Testis (tissue), 2 donors: ENCODE measurements at regions not wholly inside any gene's neighbourhood (a gene's known extent, or its start where the extent isn't known, plus 50 kb on each side); places are given as distances from the start of the nearest gene placed in this dataset.

Experiments
- DNase-seq: peaks from one replicate; pipeline ENCODE4 v3.0.0-alpha.2; 2019
- H3K27ac ChIP-seq, 2 donors: fragments of 200-600 bp; sonication (generic); one replicate each; pipeline ENCODE4 v1.5.1; 2019
- H3K27me3 ChIP-seq: fragments of 200-600 bp; sonication (generic); one replicate; pipeline ENCODE4 v1.5.1; 2019
- H3K36me3 ChIP-seq: fragments of 200-600 bp; sonication (generic); one replicate; pipeline ENCODE4 v1.5.1; 2017; ENCODE audit warnings: low read depth; ENCODE audit errors: missing control alignments
- H3K4me1 ChIP-seq: fragments of 200-600 bp; sonication (generic); one replicate; pipeline ENCODE4 v1.5.1; 2019
- H3K4me3 ChIP-seq, 2 donors: fragments of 200-600 bp; sonication (generic); one replicate each; pipeline ENCODE4 v1.5.1; 2017 to 2019
- H3K9me3 ChIP-seq: fragments of 200-600 bp; sonication (generic); one replicate; pipeline ENCODE4 v1.5.1; 2017
- CTCF ChIP-seq, 3 experiments: fragments of 450-650 bp in 2 of 3; fragments of 200-600 bp in 1 of 3; sonication (generic) in 1 of 3; IDR thresholded peaks; one replicate each; pipeline ENCODE4 v1.5.1; 2016 to 2019; ENCODE audit warnings: antibody characterized with exemption in 3 of 3, mild to moderate bottlenecking in 2 of 3, moderate library complexity in 1 of 3
- POLR2A ChIP-seq: fragments of 450-650 bp; IDR thresholded peaks from one replicate; pipeline ENCODE4 v1.6.1; 2017; ENCODE audit warnings: antibody characterized with exemption, mild to moderate bottlenecking, moderate library complexity
- WGBS, 2 donors: methylation state at CpG; one replicate each; pipeline ENCODE4 v1.1.5; 2018; 5-methylcytosine and 5-hydroxymethylcytosine counted together
- intact Hi-C: fragments of 100-400 bp; cut with DNase I; formaldehyde crosslinking; loops from one replicate; pipeline ENCODE4 v1.15.1; 2023; ENCODE audit warnings: low total_unique reads

GRCh38 chr3:22894865-22895264, 308.3 kb upstream of the UBE2E2 start:
- TF ChIP-seq CTCF (IDR thresholded peaks at IDR 0.05) = no peak
- no peak for TF ChIP-seq POLR2A
- no peak for DNase-seq
- Histone ChIP-seq H3K27me3 (no peaks in the 10 kb centered on the region), H3K4me3 (no peak overlapping the region), H3K36me3 (no peaks in the 10 kb centered on the region), H3K9me3 (no peaks in the 10 kb centered on the region), H3K4me1 (no peaks in the 10 kb centered on the region), H3K27ac (no peak overlapping the region)
- WGBS, 2 donors = 76 to 86% methylated on average over 1 of the region's 1 CpG
- intact Hi-C loops = no loop called here

- Histone ChIP-seq H3K4me1 (no peaks in the 10 kb centered on the region), H3K27ac (no peak overlapping the region), H3K9me3 (no peaks in the 10 kb centered on the region), H3K27me3 (no peaks in the 10 kb centered on the region), H3K36me3 (no peaks in the 10 kb centered on the region), H3K4me3 (no peak overlapping the region)
- 97 to 100% methylated on average over 3 of the region's 3 CpGs for WGBS, 2 donors
- intact Hi-C loops = no loop called here
- no peak for TF ChIP-seq POLR2A
- no peak for TF ChIP-seq CTCF (IDR thresholded peaks at IDR 0.05)
- DNase-seq = no peak
Measured at GRCh38 chr3:22895671-22896070, 307.5 kb upstream of the UBE2E2 start.

GRCh38 chr3:22898558-22898957, 304.6 kb upstream of the UBE2E2 start:
- 39 to 83% methylated on average over 1 of the region's 1 CpG for WGBS, 2 donors
- intact Hi-C loops = no loop called here
- Histone ChIP-seq H3K36me3 (no peaks in the 10 kb centered on the region), H3K9me3 (no peaks in the 10 kb centered on the region), H3K4me1 (no peaks in the 10 kb centered on the region), H3K27ac (no peak overlapping the region), H3K27me3 (no peaks in the 10 kb centered on the region), H3K4me3 (no peak overlapping the region)
- TF ChIP-seq POLR2A (no peak), CTCF (IDR thresholded peaks at IDR 0.05) (no peak)
- no peak for DNase-seq

- no peak for DNase-seq
- H3K27me3 ChIP-seq = no peaks in the 10 kb centered on the region
- no peak for TF ChIP-seq POLR2A
- no peak for TF ChIP-seq CTCF (IDR thresholded peaks at IDR 0.05)
- no peak overlapping the region for H3K4me3 ChIP-seq
- H3K36me3 ChIP-seq = no peaks in the 10 kb centered on the region
- intact Hi-C loops = no loop called here
- no peak overlapping the region for H3K27ac ChIP-seq
- no peaks in the 10 kb centered on the region for H3K4me1 ChIP-seq
- H3K9me3 ChIP-seq = no peaks in the 10 kb centered on the region
- 92 to 93% methylated on average over 4 of the region's 4 CpGs for WGBS, 2 donors
Measured at GRCh38 chr3:22899441-22899840, 303.7 kb upstream of the UBE2E2 start.

GRCh38 chr3:22900296-22900695, 302.8 kb upstream of the UBE2E2 start:
- no peak for DNase-seq
- no peaks in the 10 kb centered on the region for H3K27me3 ChIP-seq
- H3K9me3 ChIP-seq = no peaks in the 10 kb centered on the region
- WGBS, 2 donors = 89 to 94% methylated on average over 2 of the region's 2 CpGs
- H3K27ac ChIP-seq = no peak overlapping the region
- intact Hi-C loops = no loop called here
- no peaks in the 10 kb centered on the region for H3K36me3 ChIP-seq
- no peaks in the 10 kb centered on the region for H3K4me1 ChIP-seq
- TF ChIP-seq CTCF (IDR thresholded peaks at IDR 0.05) = no peak
- no peak for TF ChIP-seq POLR2A
- no peak overlapping the region for H3K4me3 ChIP-seq
